ENCODE measurements at regions not wholly inside any gene's neighbourhood (a gene's known extent, or its start where the extent isn't known, plus 50 kb on each side); places are given as distances from the start of the nearest gene placed in this dataset.

DNA sequence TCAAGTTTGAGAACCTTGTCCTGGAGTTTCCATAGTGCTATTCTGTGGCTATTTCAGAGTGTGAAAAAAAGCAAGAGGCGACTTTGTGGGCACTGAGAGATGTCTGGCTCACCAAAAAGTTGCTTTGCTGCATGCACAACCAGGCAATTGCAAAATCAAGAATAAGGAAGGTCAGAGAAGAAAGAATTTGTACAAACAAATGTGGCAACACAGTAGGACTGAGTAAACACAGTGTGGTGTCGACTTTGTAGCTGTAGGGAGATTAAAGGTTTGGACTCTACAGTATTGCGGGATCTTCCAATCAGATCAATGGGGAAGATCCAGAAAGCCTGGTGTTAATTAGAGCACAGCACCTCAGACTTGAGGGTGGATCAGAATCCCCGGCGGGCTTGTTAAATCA is 88.1 kb upstream of the PLPP4 start:
- DNase-seq (ENCODE audit: low read depth in 2 of 2), result no peak

DNA sequence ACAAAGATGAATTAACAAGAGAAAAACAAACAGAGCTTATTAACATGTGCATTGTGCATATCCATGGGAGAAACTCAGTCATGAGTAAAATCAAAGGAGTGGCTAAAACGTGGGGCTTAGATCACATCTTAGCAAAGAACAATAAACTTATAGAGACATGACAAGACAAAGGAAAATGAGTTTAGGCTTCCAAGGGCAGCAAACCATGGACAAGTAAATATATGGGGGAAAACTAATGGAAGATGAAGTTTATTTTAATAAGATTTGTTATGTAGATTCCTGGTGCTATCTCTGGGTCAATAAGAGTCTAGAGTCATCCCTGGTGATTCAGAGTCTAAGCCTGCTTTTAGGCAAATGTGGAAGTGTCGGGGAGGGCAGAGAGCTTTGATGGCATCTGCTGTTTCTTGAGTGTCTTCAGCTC is 87.2 kb upstream of the PLPP4 start:
- no peak for DNase-seq (ENCODE audit: low read depth in 2 of 2)

GRCh38 chr10:120371856-120372255 is 85.2 kb upstream of the PLPP4 start:
- no peak for DNase-seq (ENCODE audit: low read depth in 2 of 2)

GRCh38 chr10:120372917-120373316 is 84.1 kb upstream of the PLPP4 start:
- no peak for DNase-seq (ENCODE audit: low read depth in 2 of 2)

DNA sequence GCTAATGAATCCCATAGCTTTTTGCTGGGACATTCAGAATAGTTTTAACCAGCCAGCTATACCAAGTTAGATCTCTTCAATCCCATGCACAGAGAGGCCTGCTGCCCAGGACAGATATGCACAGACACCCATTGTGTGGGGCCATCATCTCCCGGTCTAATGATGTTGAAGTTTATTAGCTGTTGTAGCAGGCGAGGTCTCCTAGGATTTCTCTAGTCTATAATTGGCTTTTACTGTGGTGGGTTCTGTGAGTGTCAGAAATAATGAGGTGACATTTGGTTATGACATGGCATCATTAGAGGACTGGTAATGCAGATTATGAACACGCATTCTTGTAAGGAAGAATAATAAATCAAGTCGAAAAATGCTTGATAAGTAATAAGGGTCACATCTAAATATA is 81.4 kb upstream of the PLPP4 start:
- DNase-seq (ENCODE audit: low read depth in 2 of 2), result no peak

DNA sequence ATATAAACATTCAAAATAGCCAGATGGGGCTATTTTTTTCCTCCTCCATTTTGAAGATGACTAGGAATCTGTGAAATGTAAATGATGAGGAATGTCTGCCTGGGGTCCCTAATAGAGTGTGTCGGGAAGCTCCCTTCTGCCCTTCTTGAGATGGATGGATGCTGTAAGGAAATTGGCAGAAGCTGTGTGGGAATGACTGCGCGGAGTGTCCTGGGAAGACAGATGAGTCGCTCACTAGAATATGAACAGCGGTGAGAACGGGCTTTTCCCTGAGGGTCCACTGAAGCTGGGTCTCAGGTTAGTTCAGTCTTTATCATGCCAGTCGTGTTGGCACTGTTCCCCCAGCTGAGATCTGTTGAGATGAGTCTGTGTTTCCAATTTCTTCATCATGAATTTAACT is 75.1 kb upstream of the PLPP4 start:
- no peak for DNase-seq (ENCODE audit: low read depth in 2 of 2)

- DNase-seq (ENCODE audit: low read depth in 2 of 2), result no peak
These were observed 74.7 kb upstream of the PLPP4 start for GRCh38 chr10:120382360-120382759.

- DNase-seq (ENCODE audit: low read depth in 2 of 2), result no peak
These were observed 71.0 kb upstream of the PLPP4 start for GRCh38 chr10:120385992-120386391.

DNA sequence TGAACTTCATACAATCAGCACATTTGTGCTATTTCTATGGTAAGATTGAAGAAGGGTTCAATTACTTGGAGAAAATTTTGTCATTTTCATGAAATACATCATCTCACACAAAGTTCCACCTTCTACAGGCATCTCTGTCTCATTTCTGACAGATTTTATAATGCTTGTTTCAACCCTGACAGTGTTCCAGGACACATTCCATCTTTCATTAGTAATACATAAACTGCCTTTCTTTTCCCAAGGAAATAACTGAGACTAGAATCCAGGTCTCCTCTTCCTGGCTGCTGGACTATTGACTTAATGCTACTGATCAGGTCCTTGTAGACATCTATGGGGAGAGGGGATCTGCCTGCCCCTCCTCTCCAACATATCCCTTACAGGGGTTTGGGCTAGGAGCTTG is 70.1 kb upstream of the PLPP4 start:
- no peak for DNase-seq (ENCODE audit: low read depth in 2 of 2)

- DNase-seq (ENCODE audit: low read depth in 2 of 2), result no peak
These were observed 69.7 kb upstream of the PLPP4 start for GRCh38 chr10:120387326-120387725.

GRCh38 chr10:120392245-120392644 is 64.8 kb upstream of the PLPP4 start:
- no peak for DNase-seq (ENCODE audit: low read depth in 2 of 2)

- DNase-seq (ENCODE audit: low read depth in 2 of 2), result no peak
These were observed 64.4 kb upstream of the PLPP4 start for GRCh38 chr10:120392671-120393079.

GRCh38 chr10:120394446-120394845 is 62.6 kb upstream of the PLPP4 start:
- no peak for DNase-seq (ENCODE audit: low read depth in 2 of 2)

GRCh38 chr10:120396228-120396627 is 60.8 kb upstream of the PLPP4 start:
- no peak for DNase-seq (ENCODE audit: low read depth in 2 of 2)

DNA sequence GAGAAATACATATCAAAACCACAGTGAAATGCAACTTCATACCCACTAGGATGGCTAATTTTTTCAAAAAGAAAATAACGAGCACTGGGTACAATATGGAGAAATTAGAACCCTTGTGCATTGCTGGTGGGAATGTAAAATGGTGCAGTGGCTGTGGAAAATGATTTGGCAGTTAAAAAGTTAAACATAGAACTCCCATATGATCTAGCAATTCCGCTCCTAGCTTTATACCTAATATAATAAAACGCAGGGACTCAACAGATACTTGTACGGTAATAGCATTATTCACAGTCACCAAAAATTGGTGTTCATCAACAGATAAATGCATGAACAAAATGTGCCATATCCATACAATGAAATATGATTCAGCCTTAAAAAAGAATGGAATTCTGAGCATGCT is 58.8 kb upstream of the PLPP4 start:
- DNase-seq (ENCODE audit: low read depth in 2 of 2), result no peak

- no peak for DNase-seq (ENCODE audit: low read depth in 2 of 2)
These were observed 56.4 kb upstream of the PLPP4 start for GRCh38 chr10:120400601-120401000.

DNA sequence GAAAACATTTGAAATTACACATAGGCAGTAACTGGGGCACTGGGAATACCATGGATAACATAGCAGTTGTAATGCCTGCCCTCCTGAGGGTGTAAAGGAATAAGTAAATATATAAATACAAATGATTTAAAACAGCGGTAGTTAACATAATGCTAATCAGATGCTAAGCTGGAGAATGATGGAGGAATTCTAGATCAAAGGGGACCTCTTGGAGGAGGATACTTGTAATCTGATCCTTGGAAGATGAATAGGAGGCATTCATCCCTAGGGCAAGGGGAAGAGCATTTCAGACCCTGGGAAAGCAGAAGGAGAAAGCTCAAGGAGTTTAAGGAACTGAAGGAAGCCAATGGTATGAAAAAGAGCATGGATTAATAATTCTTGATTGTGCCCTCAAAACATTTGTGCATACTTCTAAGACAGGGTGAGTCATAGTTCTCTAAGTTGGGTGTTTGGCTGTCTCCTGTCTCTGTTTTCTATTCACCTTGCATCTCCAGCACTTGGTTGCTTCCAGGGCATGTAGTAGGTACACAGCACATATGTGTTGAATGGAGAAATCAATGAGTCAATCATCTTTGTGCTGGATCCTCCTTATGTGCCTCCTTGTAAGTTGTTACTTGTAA is 54.8 kb upstream of the PLPP4 start:
- DNase-seq (ENCODE audit: low read depth in 2 of 2), result no peak

DNA sequence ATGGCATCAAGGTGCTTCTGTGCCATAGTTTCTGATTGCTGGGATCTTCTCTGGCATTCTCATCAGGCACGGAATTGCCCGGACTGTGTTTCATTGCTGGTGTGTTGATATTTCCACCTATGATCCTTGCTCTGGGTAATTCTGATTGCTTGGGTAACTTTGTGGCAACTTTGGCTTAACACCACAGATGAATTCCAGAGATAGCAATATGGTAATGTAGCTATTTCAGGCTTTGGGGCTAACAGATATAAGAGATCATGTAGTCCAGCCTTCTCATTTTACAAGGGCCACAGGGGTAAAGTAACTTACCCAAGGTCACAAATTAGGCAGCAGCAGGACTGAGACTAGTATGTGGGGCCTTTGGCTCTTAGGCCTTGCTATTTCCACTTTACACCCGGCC is 53.9 kb upstream of the PLPP4 start:
- no peak for DNase-seq (ENCODE audit: low read depth in 2 of 2)

- DNase-seq (ENCODE audit: low read depth in 2 of 2), result no peak
These were observed 50.7 kb upstream of the PLPP4 start for GRCh38 chr10:120406376-120406775.
